Vagina (tissue), 2 donors: ENCODE measurements at regions not wholly inside any gene's neighbourhood (a gene's known extent, or its start where the extent isn't known, plus 50 kb on each side); places are given as distances from the start of the nearest gene placed in this dataset.

ENCODE experiments used
- DNase-seq, 2 donors: peaks; one replicate each; pipeline ENCODE4 v3.0.0-alpha.2; 2017; ENCODE audit errors: extremely low spot score in 2 of 2
- H3K27ac ChIP-seq: fragments of 200-600 bp; sonication (generic); one replicate; pipeline ENCODE4 v1.5.1; 2019
- H3K27me3 ChIP-seq: fragments of 200-600 bp; sonication (generic); one replicate; pipeline ENCODE4 v1.5.1; 2019
- H3K36me3 ChIP-seq, 2 donors: fragments of 200-600 bp; sonication (generic); one replicate each; pipeline ENCODE4 v1.5.1; 2017 to 2019
- H3K4me1 ChIP-seq: fragments of 200-600 bp; sonication (generic); one replicate; pipeline ENCODE4 v1.5.1; 2019
- H3K4me3 ChIP-seq, 2 donors: fragments of 200-600 bp; sonication (generic); 1 replicate in 1 of 2; 2 replicates in 1 of 2; pipeline ENCODE4 v1.5.1; 2016 to 2019
- H3K9me3 ChIP-seq: fragments of 200-600 bp; sonication (generic); one replicate; pipeline ENCODE4 v1.5.1; 2019
- POLR2A ChIP-seq, 2 donors: fragments of 450-650 bp; IDR thresholded peaks; one replicate each; pipeline ENCODE4 v1.6.1; 2017; ENCODE audit warnings: antibody characterized with exemption in 2 of 2, mild to moderate bottlenecking in 2 of 2, moderate library complexity in 2 of 2
- POLR2AphosphoS5 ChIP-seq, 2 donors: sonication (generic); formaldehyde crosslinking; IDR thresholded peaks; one replicate each; pipeline ENCODE4 v1.9.0; 2017; ENCODE audit warnings: antibody characterized with exemption in 2 of 2, mild to moderate bottlenecking in 2 of 2, low read depth in 1 of 2; ENCODE audit not compliant: insufficient read depth in 1 of 2
- intact Hi-C: fragments of 100-400 bp; cut with DNase I; formaldehyde crosslinking; loops from one replicate; pipeline ENCODE4 v1.15.1; 2023
- TF ChIP-seq, protein P1 (sequence below), 3 experiments: fragments of 450-650 bp in 2 of 3; fragments of 200-600 bp in 1 of 3; sonication (generic) in 1 of 3; IDR thresholded peaks; one replicate each; pipeline ENCODE4 v1.5.1; 2017 to 2019; ENCODE audit warnings: antibody characterized with exemption in 3 of 3, mild to moderate bottlenecking in 2 of 3, moderate library complexity in 2 of 3

DNA sequence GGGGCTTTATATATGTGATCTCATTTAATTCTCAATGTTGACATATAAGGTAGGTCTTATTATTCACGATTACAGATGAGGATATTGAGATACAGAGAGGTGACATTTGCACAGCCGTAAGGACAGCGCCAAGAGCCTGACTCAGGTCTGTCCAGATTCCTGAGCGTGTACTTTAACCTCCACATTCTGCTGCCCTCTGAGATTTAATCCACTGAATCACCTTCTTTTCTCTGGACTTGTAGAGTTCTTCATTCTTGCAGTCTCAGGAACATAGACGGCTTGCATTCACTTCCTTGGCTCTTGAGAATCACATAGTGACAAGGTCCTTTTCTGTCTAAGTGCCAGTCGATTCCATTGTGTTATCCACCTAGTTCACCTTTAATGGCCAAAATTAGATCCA, 141.0 kb upstream of the ARHGAP5 start:
- Histone ChIP-seq H3K9me3 (no peaks in the 10 kb centered on the region), H3K4me3 (no peak overlapping the region), H3K4me1 (no peaks in the 10 kb centered on the region), H3K36me3 (no peaks in the 10 kb centered on the region), H3K27ac (no peak overlapping the region), H3K27me3 (no peaks in the 10 kb centered on the region)
- intact Hi-C loops: loop anchor here (10.0 kb wide), 2 partner anchors 49 to 319 kb away; no protein-coding TSS in a partner anchor
- TF ChIP-seq POLR2AphosphoS5 (IDR thresholded peaks at IDR 0.05; ENCODE audit: insufficient read depth in 1 of 2, low read depth in 1 of 2) (no peak), POLR2A (IDR thresholded peaks at IDR 0.05) (no peak)
- TF ChIP-seq, protein P1, sequence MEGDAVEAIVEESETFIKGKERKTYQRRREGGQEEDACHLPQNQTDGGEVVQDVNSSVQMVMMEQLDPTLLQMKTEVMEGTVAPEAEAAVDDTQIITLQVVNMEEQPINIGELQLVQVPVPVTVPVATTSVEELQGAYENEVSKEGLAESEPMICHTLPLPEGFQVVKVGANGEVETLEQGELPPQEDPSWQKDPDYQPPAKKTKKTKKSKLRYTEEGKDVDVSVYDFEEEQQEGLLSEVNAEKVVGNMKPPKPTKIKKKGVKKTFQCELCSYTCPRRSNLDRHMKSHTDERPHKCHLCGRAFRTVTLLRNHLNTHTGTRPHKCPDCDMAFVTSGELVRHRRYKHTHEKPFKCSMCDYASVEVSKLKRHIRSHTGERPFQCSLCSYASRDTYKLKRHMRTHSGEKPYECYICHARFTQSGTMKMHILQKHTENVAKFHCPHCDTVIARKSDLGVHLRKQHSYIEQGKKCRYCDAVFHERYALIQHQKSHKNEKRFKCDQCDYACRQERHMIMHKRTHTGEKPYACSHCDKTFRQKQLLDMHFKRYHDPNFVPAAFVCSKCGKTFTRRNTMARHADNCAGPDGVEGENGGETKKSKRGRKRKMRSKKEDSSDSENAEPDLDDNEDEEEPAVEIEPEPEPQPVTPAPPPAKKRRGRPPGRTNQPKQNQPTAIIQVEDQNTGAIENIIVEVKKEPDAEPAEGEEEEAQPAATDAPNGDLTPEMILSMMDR (IDR thresholded peaks at IDR 0.05): no peak
- no peak for DNase-seq

DNA sequence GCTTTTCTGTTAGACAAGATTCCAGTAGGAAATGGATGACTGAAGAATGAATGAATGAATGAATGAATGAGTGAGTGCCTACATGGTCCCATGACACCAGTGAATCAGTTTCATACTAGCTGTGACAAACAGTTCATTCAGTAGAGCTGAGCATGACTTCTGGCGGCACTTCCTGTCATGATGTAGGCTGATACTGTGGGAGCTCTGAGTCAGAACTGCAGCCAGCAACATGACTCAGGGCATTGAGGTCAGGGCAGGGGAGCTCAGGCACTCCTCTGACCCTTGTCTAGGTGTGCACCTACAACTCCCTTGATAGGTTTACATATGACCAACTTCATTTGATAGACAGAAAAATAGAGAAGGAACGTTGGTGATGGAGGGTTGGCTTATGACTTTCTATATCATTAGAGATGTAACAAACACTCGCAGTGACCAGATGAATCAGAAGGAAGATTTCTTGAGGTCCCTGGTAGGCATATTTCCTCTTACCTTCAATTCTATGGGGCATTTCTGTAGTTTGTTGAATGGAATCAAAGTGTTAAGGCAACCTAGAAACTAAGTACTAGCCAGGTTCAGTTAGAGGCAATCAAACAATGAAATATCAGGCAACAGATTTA, 139.3 kb upstream of the ARHGAP5 start:
- H3K27ac ChIP-seq: no peak overlapping the region
- TF ChIP-seq POLR2A (IDR thresholded peaks at IDR 0.05) (no peak), POLR2AphosphoS5 (IDR thresholded peaks at IDR 0.05; ENCODE audit: insufficient read depth in 1 of 2, low read depth in 1 of 2) (peak in 1 of 2 donors; percentile 73)
- H3K4me3 ChIP-seq: no peak overlapping the region
- no peaks in the 10 kb centered on the region for H3K9me3 ChIP-seq
- H3K4me1 ChIP-seq: no peaks in the 10 kb centered on the region
- DNase-seq: no peak
- H3K36me3 ChIP-seq: no peaks in the 10 kb centered on the region
- no peaks in the 10 kb centered on the region for H3K27me3 ChIP-seq
- intact Hi-C loops: loop anchor here (10.0 kb wide), 2 partner anchors 47 to 317 kb away; no protein-coding TSS in a partner anchor

DNA sequence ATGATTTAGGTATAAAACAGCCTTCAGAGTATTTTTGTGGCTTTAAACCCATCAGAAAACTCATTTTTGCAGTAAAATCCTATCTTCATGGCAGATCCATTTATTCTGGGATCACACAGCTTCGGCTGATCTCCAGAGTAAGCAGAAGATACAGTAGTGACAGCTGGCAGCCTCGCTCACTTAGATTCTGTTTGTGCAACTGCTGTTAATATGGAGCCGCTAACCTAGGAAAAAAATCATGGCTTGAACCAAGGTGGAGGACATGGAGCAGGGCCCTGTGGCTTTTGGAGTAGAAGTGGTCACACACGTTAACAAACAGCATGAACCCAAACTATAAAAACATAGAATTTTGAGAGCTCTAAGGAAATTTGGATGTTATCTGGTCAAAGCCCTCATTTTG, 137.2 kb upstream of the ARHGAP5 start:
- H3K27me3 ChIP-seq: no peaks in the 10 kb centered on the region
- intact Hi-C loops: loop anchor here (10.0 kb wide), 2 partner anchors 45 to 315 kb away; no protein-coding TSS in a partner anchor
- H3K4me3 ChIP-seq: no peak overlapping the region
- DNase-seq: no peak
- TF ChIP-seq POLR2AphosphoS5 (IDR thresholded peaks at IDR 0.05; ENCODE audit: insufficient read depth in 1 of 2, low read depth in 1 of 2) (no peak), POLR2A (IDR thresholded peaks at IDR 0.05) (no peak)
- TF ChIP-seq, protein P1 (IDR thresholded peaks at IDR 0.05): no peak
- H3K9me3 ChIP-seq: no peaks in the 10 kb centered on the region
- H3K4me1 ChIP-seq: peaks cover 9% of the 10 kb centered on the region
- no peak overlapping the region for H3K27ac ChIP-seq
- H3K36me3 ChIP-seq: no peaks in the 10 kb centered on the region

DNA sequence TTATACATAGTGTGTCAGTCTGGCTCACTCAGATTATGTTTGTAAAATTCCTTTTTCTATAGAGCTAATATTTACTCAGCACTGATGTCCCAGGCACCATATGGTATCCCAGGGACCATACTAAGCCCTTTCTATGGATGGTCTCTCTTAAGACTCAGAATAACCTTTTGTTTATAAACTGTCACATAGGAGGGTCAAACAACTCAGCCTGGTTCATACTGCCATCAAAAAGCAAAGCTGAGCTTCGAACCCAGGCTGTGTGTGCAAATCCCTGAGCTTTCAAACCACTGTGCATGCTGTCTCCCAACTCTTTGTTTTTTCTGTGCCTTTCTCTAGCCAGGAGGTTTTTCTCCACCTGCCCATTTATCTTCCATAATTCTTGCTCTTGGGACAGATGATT, 135.6 kb upstream of the ARHGAP5 start:
- Histone ChIP-seq H3K4me1 (peaks cover 13% of the 10 kb centered on the region), H3K27ac (no peak overlapping the region), H3K9me3 (no peaks in the 10 kb centered on the region), H3K36me3 (no peaks in the 10 kb centered on the region), H3K4me3 (no peak overlapping the region), H3K27me3 (no peaks in the 10 kb centered on the region)
- TF ChIP-seq POLR2AphosphoS5 (IDR thresholded peaks at IDR 0.05; ENCODE audit: insufficient read depth in 1 of 2, low read depth in 1 of 2) (no peak), POLR2A (IDR thresholded peaks at IDR 0.05) (no peak)
- TF ChIP-seq, protein P1 (IDR thresholded peaks at IDR 0.05): no peak
- DNase-seq: no peak
- intact Hi-C loops: no loop called here

DNA sequence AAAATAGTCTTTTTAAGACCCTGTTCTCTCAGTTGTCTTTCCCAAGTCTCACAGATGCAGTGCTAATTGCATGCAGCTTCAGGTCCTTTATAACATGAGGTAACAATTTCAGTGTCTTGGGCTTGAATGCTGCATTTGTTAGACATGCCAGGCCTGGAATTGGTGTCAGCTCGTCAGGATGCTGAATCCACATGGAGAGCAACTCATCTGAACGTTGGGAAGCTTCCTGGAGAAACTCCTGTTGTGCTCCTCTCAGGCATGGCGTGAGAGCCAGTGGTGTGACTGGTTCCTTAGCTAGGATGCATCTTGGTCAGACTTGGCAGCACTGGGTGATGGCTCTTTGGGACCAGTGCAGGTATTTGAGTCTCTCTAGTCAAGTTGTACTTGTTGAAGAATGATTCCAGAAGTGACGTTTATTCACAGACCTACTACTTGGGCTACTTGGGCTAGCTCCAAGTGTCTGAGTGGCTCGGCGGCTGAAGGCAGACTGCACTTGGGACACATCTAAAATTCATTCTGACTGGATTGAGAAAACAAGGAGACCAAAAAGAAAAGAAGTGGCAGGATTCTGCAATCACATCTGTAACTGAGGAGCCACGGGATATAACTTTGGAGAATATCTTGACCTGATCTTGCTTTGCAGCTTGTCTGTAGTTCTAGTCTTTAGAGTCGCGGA, 134.8 kb upstream of the ARHGAP5 start:
- no peak for DNase-seq
- no peak overlapping the region for H3K27ac ChIP-seq
- H3K9me3 ChIP-seq: no peaks in the 10 kb centered on the region
- H3K4me1 ChIP-seq: peaks cover 13% of the 10 kb centered on the region
- H3K27me3 ChIP-seq: no peaks in the 10 kb centered on the region
- intact Hi-C loops: no loop called here
- no peak overlapping the region for H3K4me3 ChIP-seq
- TF ChIP-seq, protein P1 (IDR thresholded peaks at IDR 0.05): no peak
- no peak for TF ChIP-seq POLR2AphosphoS5 (IDR thresholded peaks at IDR 0.05; ENCODE audit: insufficient read depth in 1 of 2, low read depth in 1 of 2)
- TF ChIP-seq POLR2A (IDR thresholded peaks at IDR 0.05): no peak
- no peaks in the 10 kb centered on the region for H3K36me3 ChIP-seq
